ENCODE measurements at regions not wholly inside any gene's neighbourhood (a gene's known extent, or its start where the extent isn't known, plus 50 kb on each side); places are given as distances from the start of the nearest gene placed in this dataset.

- no peak for TF ChIP-seq CTCF (IDR thresholded peaks at IDR 0.05; ENCODE audit: low read depth, low read length)
- no peak for TF ChIP-seq EZH2phosphoT487 (IDR thresholded peaks at IDR 0.05; ENCODE audit: low read depth)
Observed at GRCh38 chr14:49972131-49972671, 79.3 kb downstream of the ARF6 start.
